Muscle of leg (tissue), 3 donors: ENCODE measurements at regions not wholly inside any gene's neighbourhood (a gene's known extent, or its start where the extent isn't known, plus 50 kb on each side); places are given as distances from the start of the nearest gene placed in this dataset.
"Not testable (repeated sequence)": the region's sequence is repeated elsewhere in the genome, so short reads cannot be mapped to it uniquely, and the experiment has no call there.

Experiments used
- DNase-seq: peaks from one replicate; pipeline ENCODE4 v3.0.0; 2013
- H3K27ac ChIP-seq: one replicate; pipeline ENCODE4 v1.5.1; 2013; ENCODE audit warnings: mild to moderate bottlenecking, low read length, control low read depth
- H3K27me3 ChIP-seq: one replicate; pipeline ENCODE4 v1.6.1; 2013; ENCODE audit warnings: low read length; ENCODE audit not compliant: control insufficient read depth, insufficient read depth
- H3K36me3 ChIP-seq: one replicate; pipeline ENCODE4 v1.6.1; 2013; ENCODE audit warnings: low read length; ENCODE audit not compliant: control insufficient read depth, insufficient read depth
- H3K4me1 ChIP-seq: one replicate; pipeline ENCODE4 v1.6.1; 2013; ENCODE audit warnings: low read length; ENCODE audit not compliant: control insufficient read depth, insufficient read depth
- H3K4me3 ChIP-seq: one replicate; pipeline ENCODE4 v1.5.1; 2013; ENCODE audit warnings: low read length, control low read depth
- H3K9me3 ChIP-seq: replicated peaks from 2 replicates; pipeline ENCODE4 v1.6.1; 2013; ENCODE audit warnings: low read depth, low read length; ENCODE audit not compliant: control insufficient read depth
- WGBS: methylation state at CpG from one replicate; pipeline ENCODE4 v1.1.5; 2013; ENCODE audit warnings: missing lambda C conversion rate; ENCODE audit not compliant: insufficient coverage; 5-methylcytosine and 5-hydroxymethylcytosine counted together

DNA sequence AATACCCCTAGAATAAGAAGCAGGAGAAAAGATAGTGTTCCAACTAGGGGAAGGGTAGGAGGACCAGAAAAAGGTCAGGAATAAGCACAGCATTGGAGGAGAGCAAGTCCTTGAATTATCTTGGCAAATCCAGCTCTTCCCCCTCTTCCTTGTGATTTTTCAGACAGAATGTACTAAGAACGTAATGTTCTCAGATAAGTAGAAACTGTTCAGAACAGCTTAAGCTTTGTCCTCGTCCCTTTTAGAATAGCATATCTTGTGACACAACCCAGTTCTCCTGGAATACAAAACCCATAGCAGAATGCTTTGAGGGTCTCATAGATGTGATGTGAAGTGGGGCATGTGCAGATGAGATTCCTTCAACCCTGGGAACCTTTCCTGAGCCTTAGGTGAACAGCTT lies 97.4 kb downstream of the EMB start:
- Histone ChIP-seq H3K27ac (no peak overlapping the region), H3K36me3 (no peaks in the 10 kb centered on the region), H3K27me3 (no peaks in the 10 kb centered on the region), H3K4me1 (no peaks in the 10 kb centered on the region), H3K9me3 (peaks cover 3% of the 10 kb centered on the region), H3K4me3 (no peak overlapping the region)
- no CpG with 5 or more reads among the region's 2 CpGs for WGBS
- DNase-seq: no peak

DNA sequence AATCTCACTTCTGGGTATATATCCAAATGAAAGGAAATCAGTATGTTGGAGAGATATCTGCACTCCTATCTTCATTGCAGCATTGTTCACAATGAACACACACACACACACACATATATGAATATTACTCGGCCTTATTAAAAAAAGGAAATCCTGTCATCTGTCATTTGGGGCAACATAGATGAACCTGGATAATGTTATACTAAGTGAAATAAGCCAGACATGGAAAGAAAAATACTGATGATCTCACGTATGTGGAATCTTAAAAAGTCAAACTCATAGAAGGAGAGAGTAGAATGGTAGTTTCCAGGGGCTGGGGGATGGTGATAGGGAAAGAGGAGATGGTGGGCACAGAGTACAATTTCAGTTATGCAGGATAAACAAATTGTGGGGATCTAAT lies 100.3 kb downstream of the EMB start:
- H3K4me3 ChIP-seq: no peak overlapping the region
- WGBS: 63% methylated on average over 1 of the region's 2 CpGs
- no peaks in the 10 kb centered on the region for H3K27me3 ChIP-seq
- no peaks in the 10 kb centered on the region for H3K36me3 ChIP-seq
- H3K27ac ChIP-seq: no peak overlapping the region
- DNase-seq: no peak
- H3K4me1 ChIP-seq: no peaks in the 10 kb centered on the region
- H3K9me3 ChIP-seq: peaks cover 3% of the 10 kb centered on the region

DNA sequence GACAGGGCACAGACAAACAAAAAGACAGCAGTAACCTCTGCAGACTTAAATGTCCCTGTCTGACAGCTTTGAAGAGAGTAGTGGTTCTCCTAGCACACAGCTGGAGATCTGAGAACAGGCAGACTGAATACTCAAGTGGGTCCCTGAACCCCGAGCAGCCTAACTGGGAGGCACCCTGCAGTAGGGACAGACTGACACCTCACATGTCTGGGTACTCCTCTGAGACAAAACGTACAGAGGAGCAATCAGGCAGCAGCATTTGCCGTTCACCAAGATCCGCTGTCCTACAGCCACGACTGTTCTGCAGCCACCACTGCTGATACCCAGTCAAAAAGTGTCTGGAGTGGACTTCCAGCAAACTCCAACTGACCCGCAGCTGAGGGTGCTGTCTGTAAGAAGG lies 110.5 kb downstream of the EMB start:
- H3K27me3 ChIP-seq, H3K4me3 ChIP-seq, H3K4me1 ChIP-seq, H3K36me3 ChIP-seq, H3K27ac ChIP-seq, DNase-seq: not testable (repeated sequence)
- WGBS: 63% methylated on average over 2 of the region's 6 CpGs
- H3K9me3 ChIP-seq: peaks cover 15% of the 10 kb centered on the region

DNA sequence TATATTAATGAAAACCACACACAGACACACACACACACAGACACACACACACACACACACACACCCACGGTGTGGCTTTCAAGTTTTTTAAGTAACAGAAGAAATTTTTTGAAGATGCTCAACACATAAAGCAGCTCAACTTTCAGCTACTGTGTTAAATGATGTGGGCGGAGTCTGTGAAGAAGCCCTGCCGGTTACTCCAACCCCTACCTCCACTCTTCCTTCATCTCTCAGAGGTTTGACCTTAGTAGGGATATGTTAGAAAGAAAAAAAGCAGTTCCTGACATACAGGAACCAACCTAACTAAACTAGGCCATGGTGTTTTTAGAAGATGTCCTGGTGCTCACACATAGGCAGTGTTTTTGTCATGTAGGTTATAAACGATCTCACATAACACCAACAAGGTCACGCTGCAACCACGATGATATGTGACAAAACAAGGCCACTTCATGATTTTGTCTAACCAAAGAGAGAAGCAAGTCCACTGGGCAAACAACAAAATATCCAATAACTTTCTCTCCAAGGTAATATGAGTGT lies 112.8 kb downstream of the EMB start:
- Histone ChIP-seq H3K4me3 (no peak overlapping the region), H3K9me3 (peaks cover 17% of the 10 kb centered on the region), H3K27ac (no peak overlapping the region), H3K27me3 (no peaks in the 10 kb centered on the region), H3K36me3 (no peaks in the 10 kb centered on the region), H3K4me1 (no peaks in the 10 kb centered on the region)
- WGBS: no CpG with 5 or more reads among the region's 6 CpGs
- DNase-seq: no peak

DNA sequence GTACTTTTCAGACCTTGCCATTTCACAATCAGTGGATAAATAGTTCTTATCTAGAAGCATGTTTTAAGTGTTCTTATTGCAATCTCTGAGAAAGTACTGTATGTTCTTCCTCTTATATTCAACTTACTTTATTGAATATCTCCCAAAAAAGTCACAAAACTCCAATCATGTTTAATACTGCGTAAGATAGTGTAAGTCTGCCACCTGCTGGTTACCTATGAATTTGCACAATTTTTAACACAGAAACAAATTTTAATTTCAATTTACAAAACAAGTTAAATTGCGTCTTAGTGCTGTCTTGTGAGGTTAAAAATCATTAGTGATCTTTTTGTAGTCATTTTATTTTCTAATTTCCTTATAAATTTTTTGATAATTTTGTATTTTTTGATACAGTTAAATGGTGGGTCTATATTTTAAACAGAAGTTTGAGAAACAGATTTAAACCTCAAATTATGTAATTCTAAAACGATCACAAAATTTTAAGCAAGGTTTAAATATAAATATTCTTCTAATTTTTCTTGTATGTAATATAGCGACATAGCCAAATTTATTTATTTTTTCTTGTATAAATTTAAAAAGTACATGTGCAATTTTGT lies 115.8 kb downstream of the EMB start:
- peak; percentile 2 for DNase-seq
- no CpG with 5 or more reads among the region's 4 CpGs for WGBS
- no peaks in the 10 kb centered on the region for H3K27me3 ChIP-seq
- H3K4me3 ChIP-seq: no peak overlapping the region
- H3K4me1 ChIP-seq: no peaks in the 10 kb centered on the region
- H3K36me3 ChIP-seq: no peaks in the 10 kb centered on the region
- no peak overlapping the region for H3K27ac ChIP-seq
- peaks cover 15% of the 10 kb centered on the region for H3K9me3 ChIP-seq

DNA sequence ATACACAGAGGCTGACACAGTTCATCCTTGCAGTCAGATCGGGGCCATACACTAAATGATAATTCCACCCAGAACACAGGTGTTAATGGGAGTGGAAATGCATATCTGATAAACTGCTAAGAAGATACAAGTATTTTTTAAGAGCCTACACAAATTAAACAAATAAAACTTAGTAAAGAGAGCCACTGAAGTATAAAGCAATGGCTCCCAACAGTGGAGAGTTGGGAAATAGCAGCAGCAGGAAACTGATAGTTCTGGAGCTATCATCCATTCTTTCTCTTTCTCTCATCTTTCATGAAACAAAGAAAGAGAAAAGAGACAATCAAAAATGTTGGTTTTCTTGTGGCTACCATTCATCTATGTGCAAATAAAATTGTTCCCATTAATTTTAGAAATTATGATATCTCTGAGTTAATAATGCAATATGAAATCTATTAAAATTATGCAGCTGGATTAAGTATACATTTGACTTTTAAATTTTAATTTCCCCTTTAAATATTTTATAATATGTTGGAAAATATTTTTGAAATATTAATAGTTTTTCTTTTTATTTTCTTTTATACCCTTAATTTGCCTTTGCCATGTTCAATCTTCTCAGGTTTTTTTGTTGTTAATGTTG lies 120.8 kb downstream of the EMB start:
- no peak for DNase-seq
- no peaks in the 10 kb centered on the region for H3K27me3 ChIP-seq
- peaks cover 10% of the 10 kb centered on the region for H3K9me3 ChIP-seq
- no peak overlapping the region for H3K27ac ChIP-seq
- no peaks in the 10 kb centered on the region for H3K4me1 ChIP-seq
- no peak overlapping the region for H3K4me3 ChIP-seq
- H3K36me3 ChIP-seq: no peaks in the 10 kb centered on the region
- no CpG with 5 or more reads among the region's 1 CpG for WGBS

DNA sequence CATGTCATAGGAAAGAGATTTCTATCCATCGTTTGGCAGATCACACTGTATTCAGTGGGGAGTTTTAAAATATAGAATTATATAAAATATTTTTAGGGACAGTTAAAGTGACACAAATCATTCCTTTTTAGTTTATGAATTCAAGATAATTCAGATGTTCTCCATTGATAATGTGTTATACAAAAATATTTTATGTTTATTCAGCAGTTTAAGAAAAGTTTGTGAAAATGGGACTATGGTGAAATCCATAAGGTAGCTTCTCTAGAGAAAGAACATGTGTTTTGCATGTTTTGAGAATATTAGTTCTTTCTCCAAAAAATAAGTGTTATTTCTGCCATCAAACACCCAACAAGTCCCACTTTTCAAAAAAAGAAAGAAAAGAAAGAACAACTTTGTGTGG lies 122.9 kb downstream of the EMB start:
- DNase-seq: no peak
- H3K36me3 ChIP-seq: no peaks in the 10 kb centered on the region
- no peak overlapping the region for H3K4me3 ChIP-seq
- no peaks in the 10 kb centered on the region for H3K4me1 ChIP-seq
- H3K9me3 ChIP-seq: peaks cover 11% of the 10 kb centered on the region
- H3K27ac ChIP-seq: no peak overlapping the region
- H3K27me3 ChIP-seq: no peaks in the 10 kb centered on the region
- no CpG with 5 or more reads among the region's 1 CpG for WGBS

DNA sequence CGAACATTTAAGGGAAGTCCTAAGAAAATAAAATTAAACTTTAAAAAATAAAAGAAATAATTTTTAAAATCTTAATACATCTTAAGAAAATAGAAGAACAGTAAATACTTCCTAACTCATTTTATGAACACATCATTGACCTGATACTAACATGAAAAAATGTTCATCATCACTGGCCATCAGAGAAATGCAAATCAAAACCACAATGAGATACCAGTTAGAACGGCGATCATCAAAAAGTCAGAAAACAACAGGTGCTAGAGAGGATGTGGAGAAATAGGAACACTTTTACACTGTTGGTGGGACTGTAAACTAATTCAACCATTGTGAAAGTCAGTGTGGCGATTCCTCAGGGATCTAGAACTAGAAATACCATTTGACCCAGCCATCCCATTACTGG lies 134.6 kb downstream of the EMB start:
- not testable (repeated sequence) for DNase-seq, H3K4me1 ChIP-seq, H3K9me3 ChIP-seq, H3K27me3 ChIP-seq, H3K4me3 ChIP-seq, H3K36me3 ChIP-seq, H3K27ac ChIP-seq
- no CpG with 5 or more reads among the region's 4 CpGs for WGBS

DNA sequence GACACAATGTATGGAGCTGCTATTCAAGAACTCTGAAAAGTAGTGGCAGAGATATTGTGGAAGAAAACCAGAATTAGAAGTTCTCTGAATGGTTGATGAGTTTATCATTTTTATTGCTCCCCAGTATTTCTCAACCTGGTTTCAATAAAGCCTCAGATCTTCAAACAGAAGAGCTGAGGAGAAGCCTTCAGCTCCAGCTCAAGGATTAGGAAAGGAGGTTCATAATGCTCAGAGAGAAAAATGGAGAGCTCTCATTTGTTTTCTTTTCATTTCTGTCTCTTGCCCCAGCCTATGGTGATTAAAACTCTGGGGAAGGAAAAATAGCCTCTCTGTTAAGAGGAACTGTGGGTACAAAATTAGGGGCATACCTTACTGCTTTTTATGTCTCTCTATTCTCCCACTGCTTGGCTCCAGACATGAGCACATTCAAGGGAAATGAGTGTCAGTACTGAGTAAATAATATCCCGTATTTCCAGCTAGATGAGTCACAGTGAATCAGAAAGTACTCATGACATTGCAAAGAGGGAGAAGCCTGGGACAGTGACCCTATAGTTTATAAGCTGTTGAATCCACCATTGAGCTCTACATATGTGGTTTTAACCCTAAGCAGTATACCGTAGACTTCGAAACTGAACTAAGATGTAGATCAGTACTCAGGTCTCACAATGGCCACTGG lies 138.1 kb downstream of the EMB start:
- Histone ChIP-seq H3K4me3 (no peak overlapping the region), H3K27ac (no peak overlapping the region), H3K36me3 (no peaks in the 10 kb centered on the region), H3K27me3 (no peaks in the 10 kb centered on the region), H3K9me3 (peaks cover 7% of the 10 kb centered on the region), H3K4me1 (no peaks in the 10 kb centered on the region)
- WGBS: no CpG with 5 or more reads among the region's 3 CpGs
- DNase-seq: no peak

DNA sequence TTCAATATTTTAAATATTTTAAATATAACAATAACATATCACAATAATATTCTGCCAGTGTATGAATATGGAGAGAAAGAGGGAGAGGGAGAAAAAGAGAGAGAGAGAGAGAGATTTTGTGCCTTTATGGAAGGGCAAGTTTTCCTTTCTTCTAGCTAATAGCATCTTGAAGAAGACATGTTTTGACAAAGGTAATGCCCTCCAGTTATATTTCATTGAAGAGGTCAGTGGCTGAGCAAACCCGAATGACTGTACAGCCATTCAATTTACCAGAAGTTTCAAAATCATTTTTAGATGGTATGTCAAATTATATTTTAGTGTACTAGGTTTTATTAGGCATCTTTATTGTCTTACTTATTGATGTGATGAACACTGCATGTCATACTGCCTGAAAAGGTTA lies 139.3 kb downstream of the EMB start:
- H3K36me3 ChIP-seq: no peaks in the 10 kb centered on the region
- H3K9me3 ChIP-seq: peaks cover 7% of the 10 kb centered on the region
- no peak for DNase-seq
- H3K4me3 ChIP-seq: no peak overlapping the region
- no peak overlapping the region for H3K27ac ChIP-seq
- WGBS: no CpG with 5 or more reads among the region's 1 CpG
- no peaks in the 10 kb centered on the region for H3K4me1 ChIP-seq
- no peaks in the 10 kb centered on the region for H3K27me3 ChIP-seq
